GM18505 (cell line): ENCODE measurements at regions not wholly inside any gene's neighbourhood (a gene's known extent, or its start where the extent isn't known, plus 50 kb on each side); places are given as distances from the start of the nearest gene placed in this dataset.

Source experiments
- ATAC-seq: cut with Tn5 transposase; IDR thresholded peaks from one replicate; pipeline ENCODE4 v1.9.1; 2021; ENCODE audit not compliant: unreplicated experiment
- POLR2A ChIP-seq: IDR thresholded peaks from 4 replicates; pipeline ENCODE4 v1.6.1; 2011; ENCODE audit warnings: borderline replicate concordance; ENCODE audit not compliant: insufficient read depth, insufficient read length; ENCODE audit errors: extremely low read depth

DNA sequence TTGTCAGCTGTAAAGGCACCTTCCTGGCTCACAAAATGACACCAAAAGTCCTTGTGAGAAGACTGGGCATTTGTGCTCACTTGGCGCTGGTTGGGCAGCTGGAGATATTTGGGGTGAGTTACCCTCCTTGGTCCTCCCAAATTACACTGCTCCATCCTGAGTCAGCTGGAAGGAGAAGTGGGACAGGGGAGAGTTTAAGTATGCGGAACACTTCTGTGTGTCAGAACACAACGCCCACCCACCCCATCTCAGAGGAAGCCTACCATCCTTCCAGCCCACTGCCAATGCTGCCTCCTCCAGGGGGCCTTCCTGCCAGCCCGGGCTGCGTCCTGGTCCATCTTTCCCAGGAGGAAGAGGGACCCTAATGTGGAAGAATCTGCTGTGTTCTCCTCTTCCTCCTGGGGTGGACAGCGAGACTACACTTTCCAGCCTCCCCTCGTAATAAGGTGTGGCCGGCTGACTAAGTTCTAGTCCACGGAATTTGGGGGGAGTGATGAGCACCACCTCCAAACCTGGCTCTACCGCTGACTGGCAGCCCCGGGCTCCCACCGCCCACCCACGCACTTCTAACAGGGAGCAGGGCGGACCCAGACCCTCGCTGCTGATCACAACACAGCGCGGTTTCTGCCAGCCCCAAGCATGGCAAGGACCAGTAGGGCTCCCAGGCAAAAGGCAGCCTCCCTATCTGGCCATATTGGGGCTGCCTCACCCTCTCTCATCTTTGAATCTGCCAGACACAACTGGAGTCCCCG, 265.0 kb downstream of the XXYLT1 start:
- ATAC-seq, result no peak
- no peak for TF ChIP-seq POLR2A

- ATAC-seq, result no peak
- no peak for TF ChIP-seq POLR2A
Measured at GRCh38 chr3:195007151-195007550, 263.8 kb downstream of the XXYLT1 start.

GRCh38 chr3:195007766-195008165, 263.2 kb downstream of the XXYLT1 start:
- ATAC-seq, result no peak
- TF ChIP-seq POLR2A, result no peak

DNA sequence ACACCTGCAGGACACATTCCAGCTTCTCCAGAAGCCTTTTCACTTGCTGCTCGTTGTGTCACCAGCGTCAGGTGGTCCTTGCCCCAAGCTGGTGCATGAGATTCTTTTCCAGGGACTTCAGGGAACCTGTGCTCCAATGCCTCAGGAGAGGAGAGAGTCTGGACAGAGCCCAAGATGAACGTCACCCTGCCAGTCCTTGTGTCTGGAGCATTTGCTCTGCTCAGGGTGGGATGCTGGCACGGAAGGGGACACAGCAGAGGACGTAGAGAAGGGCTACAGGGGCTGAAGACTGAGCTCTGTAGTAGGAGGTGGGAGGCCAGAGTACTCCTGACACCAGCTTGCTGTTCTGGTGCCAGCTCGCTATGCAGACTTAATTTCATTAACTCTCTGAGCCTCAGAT, 262.1 kb downstream of the XXYLT1 start:
- ATAC-seq, result no peak

GRCh38 chr3:195009616-195010015, 261.3 kb downstream of the XXYLT1 start:
- no peak for ATAC-seq
- no peak for TF ChIP-seq POLR2A

More for the DNA sequence above, 262.1 kb downstream of the XXYLT1 start:
- no peak for TF ChIP-seq POLR2A

GRCh38 chr3:195010551-195011100, 260.3 kb downstream of the XXYLT1 start:
- no peak for TF ChIP-seq POLR2A
- no peak for ATAC-seq

- no peak for ATAC-seq
- no peak for TF ChIP-seq POLR2A
Measured at GRCh38 chr3:195011231-195011834, 259.6 kb downstream of the XXYLT1 start.

- no peak for TF ChIP-seq POLR2A
- no peak for ATAC-seq
Measured at GRCh38 chr3:195012100-195012499, 258.9 kb downstream of the XXYLT1 start.

DNA sequence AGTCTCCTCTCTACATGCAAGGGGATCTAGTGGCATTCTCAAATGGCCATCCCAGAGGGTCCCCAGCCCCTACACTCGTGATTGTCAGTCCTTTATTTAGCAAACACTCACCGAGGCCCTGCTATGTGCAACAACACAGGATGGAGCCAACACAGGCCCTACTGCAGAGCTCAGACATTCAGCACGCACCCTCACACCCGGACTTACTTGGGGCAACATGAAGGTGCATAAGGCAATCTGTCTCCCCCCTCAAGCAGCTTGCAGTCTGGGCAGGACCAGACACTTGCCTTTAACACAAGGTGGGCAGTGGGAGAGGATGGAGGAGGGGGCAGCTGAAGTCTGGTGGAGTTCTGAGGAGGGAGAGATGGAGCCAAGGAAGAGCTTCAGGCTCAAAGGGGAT, 258.4 kb downstream of the XXYLT1 start:
- no peak for TF ChIP-seq POLR2A
- ATAC-seq, result no peak

DNA sequence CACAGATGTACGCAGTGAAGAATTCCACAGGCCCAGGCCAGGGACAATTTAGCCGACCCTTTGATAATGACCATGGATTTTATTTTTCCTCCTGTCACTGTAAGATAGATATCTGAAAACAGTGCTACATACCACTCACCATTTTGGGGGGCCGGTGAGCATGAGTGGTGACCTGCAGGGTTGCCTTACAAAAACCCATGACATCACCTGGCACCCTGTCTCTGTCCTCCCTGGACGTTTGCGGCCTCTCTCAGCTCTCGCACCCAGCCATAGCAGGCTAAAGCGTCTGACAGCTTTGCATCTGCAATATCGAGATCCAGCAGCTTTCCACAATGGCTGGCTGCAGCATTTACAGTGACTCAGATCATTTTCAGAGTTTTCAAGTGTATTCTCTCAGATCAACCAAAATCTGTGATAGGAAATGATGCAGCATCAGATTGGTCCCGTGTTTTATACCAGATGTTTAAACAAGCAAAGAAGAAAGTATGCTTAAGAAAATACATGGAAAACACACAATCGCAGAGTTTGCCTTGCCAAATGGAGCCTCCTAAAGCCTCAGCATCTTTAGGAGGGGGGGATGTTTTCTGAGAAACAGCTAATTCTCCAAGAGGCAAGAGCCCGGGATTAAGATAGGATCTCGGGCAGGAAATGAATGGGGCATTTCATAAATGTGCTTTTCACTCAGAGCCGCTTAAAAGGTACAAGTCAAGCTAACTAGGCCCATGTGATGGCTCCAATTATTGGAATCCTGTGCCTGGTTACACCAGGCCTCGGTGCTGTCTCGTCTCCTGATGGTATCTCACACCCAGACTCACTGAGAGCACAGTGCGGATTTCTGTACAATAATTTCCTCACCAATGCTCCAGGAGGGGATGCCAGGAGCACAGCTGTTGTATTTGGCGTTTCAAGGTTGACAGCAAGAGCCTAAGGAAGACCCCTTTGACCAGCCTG, 257.3 kb downstream of the XXYLT1 start:
- no peak for TF ChIP-seq POLR2A
- ATAC-seq, result no peak

GRCh38 chr3:195015021-195015420, 255.9 kb downstream of the XXYLT1 start:
- no peak for ATAC-seq
- no peak for TF ChIP-seq POLR2A

DNA sequence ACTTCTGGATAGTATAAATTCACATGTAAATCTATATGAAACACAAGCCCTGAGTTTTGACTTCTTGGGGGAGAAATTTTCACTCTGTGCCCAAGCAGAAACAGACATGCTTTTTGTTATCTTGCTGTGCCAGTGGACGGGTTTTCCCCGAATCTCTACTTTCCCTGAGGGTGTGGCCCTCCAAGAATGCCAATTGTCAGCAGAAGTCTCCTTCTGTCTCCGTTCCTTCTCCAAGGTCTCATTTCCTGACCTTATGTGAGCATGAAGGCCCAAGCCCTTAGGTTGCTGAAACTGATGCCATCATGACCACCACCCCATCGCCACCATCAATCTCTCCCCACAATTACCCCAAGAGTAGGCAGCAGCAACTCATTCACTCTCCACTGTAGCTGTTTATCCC, 253.8 kb downstream of the XXYLT1 start:
- ATAC-seq, result no peak
- no peak for TF ChIP-seq POLR2A
